CMK (cell line): ENCODE measurements at regions not wholly inside any gene's neighbourhood (a gene's known extent, or its start where the extent isn't known, plus 50 kb on each side); places are given as distances from the start of the nearest gene placed in this dataset.
A peak's percentile ranks its signal among the peaks of the same experiment; 100 is the strongest.
"Not testable (repeated sequence)": the region's sequence is repeated elsewhere in the genome, so short reads cannot be mapped to it uniquely, and the experiment has no call there.

Experiments
- DNase-seq: peaks from one replicate; pipeline ENCODE4 v3.0.0-alpha.2; 2010; ENCODE audit warnings: low read depth

DNA sequence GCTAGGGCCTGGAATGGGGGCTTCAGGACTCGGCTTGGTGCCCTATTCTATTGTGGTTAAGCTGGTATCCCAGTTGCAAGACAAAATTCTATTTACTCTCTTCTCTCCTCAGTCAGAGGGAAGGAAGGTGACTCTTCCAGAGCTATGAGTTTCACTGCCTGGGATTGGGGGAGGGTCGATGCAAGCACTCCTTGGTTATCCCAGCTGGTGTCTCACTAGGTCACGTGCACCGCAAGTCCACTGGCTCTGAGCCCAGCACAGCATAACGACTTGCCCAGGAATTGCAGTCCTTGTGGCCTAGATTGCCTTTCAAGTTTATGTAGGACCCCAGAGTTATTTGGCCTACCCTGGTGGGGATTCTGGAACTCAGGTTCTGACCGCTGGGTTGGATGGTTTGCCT, 958.8 kb downstream of the IGSF11 start:
- no peak for DNase-seq

- no peak for DNase-seq
These were observed 957.3 kb downstream of the IGSF11 start for GRCh38 chr3:118077332-118077731.

DNA sequence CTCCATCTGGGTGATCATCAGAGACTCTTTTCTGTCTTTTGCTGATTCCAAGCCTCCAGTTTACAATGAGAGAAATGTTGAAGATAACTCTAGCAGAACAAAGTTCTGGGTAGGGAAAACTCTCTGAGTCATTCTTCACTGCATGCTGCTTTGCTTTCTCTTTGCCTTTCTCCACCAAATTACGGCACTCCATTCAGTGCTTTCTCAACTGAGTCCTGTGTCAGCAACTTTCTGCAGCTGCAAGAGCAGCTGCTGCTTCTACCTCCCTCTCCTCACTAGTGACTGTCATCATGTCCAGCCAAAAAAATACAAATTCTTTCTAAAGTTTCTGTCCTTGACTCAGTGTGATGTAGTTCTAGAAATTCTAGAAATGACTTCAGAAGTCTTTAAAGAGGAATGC, 953.8 kb downstream of the IGSF11 start:
- DNase-seq: no peak

DNA sequence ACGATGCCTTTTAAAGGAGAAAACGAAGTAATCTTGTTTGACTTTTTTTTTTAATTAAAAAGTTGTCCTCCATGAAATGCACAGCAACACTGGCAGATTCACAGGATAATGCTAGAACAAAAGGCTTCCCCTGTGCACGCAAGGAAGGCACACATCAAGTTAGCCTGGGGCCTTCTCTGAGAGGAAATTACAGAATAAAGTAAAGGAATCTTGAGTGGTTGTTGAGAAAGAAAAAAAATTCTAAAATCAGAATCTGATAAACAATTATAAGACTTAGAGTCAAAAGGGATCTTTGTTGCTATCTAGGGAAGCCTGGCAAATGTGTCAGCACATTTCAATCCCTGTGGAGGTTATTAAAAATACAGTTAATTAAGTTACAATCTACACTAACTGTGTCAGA, 946.0 kb downstream of the IGSF11 start:
- DNase-seq: no peak

DNA sequence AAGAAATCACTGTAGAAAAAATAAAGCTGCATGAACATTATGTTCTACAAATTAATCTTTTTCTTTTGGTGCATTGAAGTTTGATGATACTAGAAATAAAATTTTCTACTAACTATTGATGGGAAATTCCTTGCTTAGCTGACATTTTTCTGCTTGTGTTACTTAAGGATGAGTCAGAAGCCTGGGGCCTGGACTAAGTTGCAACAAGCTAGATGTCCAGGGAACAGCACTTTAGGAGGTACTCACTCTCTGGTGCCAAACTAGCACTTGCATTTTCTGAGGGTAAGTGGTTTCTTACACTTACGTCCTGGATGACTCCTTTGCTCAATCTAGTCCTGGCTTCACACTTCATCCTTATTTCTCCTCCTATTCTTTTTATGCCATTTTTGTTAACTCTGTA, 945.1 kb downstream of the IGSF11 start:
- no peak for DNase-seq

DNA sequence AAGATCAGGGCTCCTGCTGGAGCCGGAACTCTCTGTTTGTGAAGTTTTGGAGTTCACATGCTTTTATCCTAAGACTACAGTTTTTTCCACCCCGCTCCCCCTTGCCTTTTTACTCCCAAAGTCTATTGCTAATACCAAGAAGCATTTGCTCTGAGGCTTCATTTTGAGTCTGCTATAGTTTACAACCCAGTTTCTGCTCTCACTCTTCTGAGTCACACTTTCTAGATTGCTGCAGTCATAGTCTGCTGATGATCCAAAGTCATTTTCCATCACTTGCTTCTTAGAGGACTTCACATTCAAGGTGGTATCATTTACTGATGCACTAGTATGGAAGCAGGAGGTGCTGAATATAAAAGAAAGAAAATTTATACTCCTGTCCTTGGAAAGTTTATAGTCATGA, 937.4 kb downstream of the IGSF11 start:
- no peak for DNase-seq

- DNase-seq: no peak
These were observed 937.0 kb downstream of the IGSF11 start for GRCh38 chr3:118097660-118098059.

DNA sequence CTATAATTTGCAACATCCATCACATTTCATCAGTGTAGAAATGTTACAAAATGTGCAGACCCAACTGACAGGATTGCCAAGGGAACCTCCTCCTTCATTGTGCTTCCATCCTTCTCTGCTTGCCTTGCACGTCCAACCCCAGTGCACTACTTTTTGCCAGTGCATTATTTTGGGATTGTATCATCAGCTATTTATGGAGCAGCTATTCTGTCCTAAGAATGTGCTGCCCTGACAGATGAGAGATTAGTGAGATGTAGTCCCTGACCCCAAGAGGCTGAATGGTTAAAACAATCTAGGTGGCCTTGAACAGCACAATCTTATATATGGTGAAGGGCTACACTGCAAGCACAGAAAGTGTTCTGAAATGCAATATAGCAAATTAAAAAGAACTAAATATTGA, 935.8 kb downstream of the IGSF11 start:
- DNase-seq: no peak

DNA sequence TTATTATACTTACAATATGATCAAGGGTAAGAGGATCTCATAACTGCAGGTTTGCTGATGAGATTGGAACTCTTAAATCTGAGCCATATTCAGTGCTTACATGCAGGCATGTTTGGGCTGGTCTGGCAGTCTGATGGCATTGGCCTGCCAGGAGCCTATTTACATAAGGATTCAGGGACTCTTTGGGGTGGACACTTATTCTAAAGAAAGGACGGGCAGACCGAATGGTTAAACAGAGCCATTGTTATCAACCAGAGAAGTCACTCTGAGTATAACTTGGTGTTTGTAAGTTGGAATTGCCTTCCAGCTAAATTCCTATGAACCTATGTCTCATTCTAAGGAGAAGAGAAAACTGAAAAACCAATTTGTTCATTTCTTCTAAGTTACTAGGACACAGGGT, 932.8 kb downstream of the IGSF11 start:
- DNase-seq: no peak

DNA sequence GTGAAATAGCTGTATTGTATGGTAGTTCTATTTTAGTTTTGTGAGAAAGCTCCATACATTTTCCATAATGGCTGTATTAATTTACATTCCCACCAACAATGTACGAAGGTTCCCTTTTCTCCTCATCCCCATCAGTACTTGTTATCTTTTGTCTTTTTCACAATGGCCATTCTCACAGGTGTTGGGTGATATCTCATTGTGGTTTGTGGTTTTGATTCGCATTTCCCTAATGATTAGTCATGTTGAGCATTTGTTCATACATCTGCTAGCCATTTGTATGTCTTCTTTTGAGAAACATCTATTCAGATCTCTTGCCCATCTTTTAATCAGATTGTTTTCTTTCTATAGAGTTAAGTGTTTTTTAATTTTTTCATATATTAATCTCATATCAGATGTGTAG, 931.9 kb downstream of the IGSF11 start:
- DNase-seq: no peak

DNA sequence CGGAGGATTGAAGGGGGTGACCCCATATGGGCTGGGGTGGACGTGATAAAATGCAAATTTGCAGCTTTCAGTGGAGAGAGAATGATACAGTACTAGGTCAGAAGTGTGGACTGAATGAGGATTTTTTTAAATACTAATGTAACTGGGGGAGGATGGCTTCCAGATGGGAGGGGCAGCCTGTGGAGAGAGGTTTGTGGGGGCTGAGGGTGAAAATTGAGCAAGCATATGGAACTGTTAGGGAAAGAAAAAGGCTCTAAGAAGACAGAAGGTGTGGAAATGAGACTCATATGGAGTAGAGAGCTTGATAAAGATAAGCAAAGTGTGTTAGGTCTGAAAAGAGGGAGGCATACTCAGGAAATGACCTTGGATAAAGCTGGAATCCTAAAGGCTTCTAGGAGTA, 926.4 kb downstream of the IGSF11 start:
- no peak for DNase-seq

- no peak for DNase-seq
These were observed 925.9 kb downstream of the IGSF11 start for GRCh38 chr3:118108769-118109168.

DNA sequence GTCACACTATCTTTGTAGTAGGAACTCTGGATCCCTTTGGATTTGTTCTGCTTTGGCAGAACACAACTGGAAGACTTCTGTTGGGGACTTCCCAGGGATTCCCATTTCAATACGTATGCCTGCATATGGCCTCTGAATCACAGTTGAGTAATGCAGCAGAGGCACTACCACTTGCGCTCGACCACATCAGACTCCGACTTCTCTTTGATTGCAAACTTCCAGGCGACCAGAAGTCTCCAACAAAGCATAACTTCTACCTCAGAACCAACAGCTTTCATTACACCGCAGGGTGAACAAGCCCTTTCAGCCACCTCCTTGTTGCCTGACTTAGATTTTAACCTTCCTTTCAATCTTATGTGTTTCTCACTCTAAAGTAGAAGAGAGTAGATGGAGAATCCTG, 924.4 kb downstream of the IGSF11 start:
- DNase-seq: no peak

GRCh38 chr3:118116991-118117390, 917.7 kb downstream of the IGSF11 start:
- no peak for DNase-seq

DNA sequence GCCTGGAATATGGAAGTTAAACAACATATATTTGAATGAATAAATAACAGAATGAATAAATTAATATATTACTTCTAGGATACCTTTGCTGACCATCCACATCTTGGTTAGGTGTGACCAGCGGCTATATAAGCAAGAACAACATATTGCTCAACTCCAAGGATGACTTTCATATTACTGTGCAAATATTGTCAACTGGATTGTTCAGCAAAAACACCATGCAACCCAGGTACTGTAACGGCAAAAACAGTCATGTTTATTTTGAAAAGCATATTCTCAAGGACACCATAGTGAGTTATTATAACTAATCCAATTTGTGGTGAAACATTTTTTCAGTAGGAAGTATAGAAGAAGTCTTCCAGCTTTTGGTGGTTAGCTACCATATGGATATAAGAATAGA, 907.9 kb downstream of the IGSF11 start:
- DNase-seq: no peak

GRCh38 chr3:118127992-118128391, 906.7 kb downstream of the IGSF11 start:
- DNase-seq: no peak

DNA sequence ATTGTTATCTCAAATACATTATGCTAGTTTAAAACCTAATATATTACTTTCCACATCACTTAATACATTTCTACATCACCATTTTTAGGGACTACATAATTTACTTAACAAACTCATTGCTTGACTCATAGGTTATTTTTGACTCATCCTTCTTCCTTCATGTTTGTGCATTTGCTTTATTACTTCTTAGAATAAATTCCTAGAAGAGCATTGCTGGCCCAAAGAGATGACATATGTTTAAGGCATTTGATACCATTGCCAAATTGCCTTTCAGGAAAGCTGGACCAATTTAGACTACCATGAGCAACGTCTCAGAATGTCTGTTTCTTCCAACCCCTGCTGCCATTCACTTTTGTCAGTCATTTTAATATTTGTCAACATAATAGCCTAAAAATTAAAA, 905.8 kb downstream of the IGSF11 start:
- DNase-seq: no peak

GRCh38 chr3:118137778-118138177, 896.9 kb downstream of the IGSF11 start:
- no peak for DNase-seq

DNA sequence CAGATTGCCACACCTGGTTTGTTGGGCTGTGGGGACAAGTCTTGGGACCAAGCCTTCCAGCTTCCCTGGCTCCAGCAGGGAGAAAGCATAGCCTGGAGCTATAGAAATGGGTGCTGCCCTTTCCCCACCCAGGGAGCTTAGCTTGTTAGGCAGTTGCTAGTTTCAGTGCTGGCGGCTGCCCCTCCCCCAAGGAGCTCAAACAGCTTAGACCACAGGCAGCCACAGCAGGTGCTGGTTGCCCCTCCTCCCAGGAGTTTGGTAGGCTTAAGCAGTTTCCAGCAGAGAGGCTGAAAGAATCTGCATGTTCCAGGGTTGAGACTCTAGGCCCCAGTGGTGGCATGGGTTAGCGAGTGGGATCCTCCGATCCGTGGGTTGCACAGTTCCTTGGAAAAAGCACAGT, 889.7 kb downstream of the IGSF11 start:
- DNase-seq: no peak

- peak; percentile 78 for DNase-seq
These were observed 887.8 kb downstream of the IGSF11 start for GRCh38 chr3:118146658-118147375.

DNA sequence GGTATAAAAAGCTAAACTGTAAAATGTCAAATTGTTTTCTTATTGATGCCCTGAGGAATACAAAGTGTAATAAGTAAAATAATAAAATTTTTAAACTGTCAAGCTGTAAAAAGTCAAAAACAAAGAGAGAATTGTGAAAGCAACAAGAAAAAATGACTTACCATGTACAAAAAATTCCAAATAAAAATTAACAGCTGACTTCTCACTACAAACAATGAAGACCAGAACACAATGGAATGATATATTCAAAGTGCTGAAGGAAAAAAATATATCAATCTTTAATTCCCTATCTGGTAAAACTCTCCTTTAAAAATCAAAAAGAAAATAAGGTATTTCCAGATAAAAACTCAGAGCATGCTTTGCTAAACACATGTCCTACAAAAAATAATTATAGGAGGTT, 883.5 kb downstream of the IGSF11 start:
- DNase-seq: no peak

DNA sequence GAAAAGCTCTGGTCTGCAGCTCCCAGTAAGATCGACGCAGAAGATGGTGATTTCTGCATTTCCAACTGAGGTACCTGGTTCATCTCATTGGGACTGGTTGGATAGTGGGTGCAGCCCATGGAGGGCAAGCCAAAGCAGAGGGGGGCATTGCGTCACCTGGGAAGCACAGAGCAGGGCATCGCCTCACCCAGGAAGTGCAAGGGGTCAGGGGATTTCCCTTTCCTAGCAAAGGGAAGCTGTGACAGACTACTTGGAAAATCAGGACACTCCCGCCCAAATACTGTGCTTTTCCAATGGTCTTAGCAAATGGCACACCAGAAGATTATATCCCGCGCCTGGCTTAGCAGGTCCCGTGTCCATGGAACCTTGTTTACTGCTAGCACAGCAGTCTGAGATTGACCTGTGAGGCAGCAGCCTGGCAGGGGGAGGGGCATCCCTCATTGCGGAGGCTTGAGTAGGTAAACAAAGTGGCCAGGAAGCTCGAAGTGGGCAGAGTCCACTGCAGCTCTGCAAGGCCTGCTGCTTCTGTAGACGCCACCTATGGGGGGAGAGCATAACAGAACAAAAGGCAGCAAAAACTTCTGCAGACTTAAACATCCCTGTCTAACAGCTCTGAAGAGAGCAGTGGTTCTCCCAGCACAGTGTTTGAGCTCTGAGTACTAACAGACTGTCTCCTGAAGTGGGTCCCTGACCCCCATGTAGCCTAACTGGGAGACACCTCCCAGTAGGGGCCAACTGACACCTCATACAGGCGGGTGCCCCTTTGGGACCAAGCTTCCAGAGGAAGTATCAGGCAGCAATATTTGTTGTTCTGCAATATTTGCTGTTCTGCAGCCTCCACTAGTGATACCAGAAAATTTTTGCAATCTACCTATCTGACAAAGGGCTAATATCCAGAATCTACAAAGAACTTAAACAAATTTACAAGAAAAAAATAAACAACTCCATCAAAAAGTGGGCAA, 871.7 kb downstream of the IGSF11 start:
- not testable (repeated sequence) for DNase-seq

DNA sequence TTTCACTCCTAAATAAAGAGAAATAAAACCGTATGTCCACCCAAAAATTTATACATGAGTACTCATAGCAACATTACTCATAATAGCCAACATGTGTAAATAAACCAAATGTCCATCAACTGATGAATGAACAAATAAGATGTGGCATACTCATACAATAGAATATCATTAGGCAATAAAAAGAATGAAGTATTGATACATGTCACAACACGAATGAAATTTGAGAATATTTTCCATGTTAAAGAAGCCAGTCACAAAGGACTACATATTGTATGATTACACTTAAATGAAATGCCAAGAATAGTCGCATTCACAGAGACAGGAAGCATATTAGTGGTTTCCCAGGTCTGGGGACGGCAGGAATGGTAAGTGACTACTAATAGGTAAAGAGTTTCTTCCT, 869.2 kb downstream of the IGSF11 start:
- no peak for DNase-seq
